Fibroblast of lung (primary cell): ENCODE measurements at regions not wholly inside any gene's neighbourhood (a gene's known extent, or its start where the extent isn't known, plus 50 kb on each side); places are given as distances from the start of the nearest gene placed in this dataset.

ENCODE experiments used
- CTCF ChIP-seq, 2 donors: IDR thresholded peaks in 1 of 2; conservative IDR thresholded peaks in 1 of 2; 1 replicate in 1 of 2; 2 replicates in 1 of 2; pipeline ENCODE4 v1.5.1; 2011 to 2012; ENCODE audit warnings: low read length in 2 of 2, control low read depth in 1 of 2, inconsistent platforms in 1 of 2, low read depth in 1 of 2, mild to moderate bottlenecking in 1 of 2
- EZH2 ChIP-seq: IDR thresholded peaks from 2 replicates; pipeline ENCODE4 v1.5.1; 2012; ENCODE audit warnings: low read length, control low read depth, mild to moderate bottlenecking; ENCODE audit errors: missing control alignments

- no peak for TF ChIP-seq CTCF (conservative IDR thresholded peaks at IDR 0.05 in 1 of 2, IDR thresholded peaks at IDR 0.05 in 1 of 2; ENCODE audit: low read depth in 1 of 2, low read length in 2 of 2)
- TF ChIP-seq EZH2 = no peak
Measured at GRCh38 chr2:16123421-16123820, 183.1 kb downstream of the MYCN start.
